A172 (cell line): ENCODE measurements at regions not wholly inside any gene's neighbourhood (a gene's known extent, or its start where the extent isn't known, plus 50 kb on each side); places are given as distances from the start of the nearest gene placed in this dataset.

ENCODE experiments used
- DNase-seq: peaks from one replicate; pipeline ENCODE4 v3.0.0-alpha.2; 2015; ENCODE audit warnings: low spot score

DNA sequence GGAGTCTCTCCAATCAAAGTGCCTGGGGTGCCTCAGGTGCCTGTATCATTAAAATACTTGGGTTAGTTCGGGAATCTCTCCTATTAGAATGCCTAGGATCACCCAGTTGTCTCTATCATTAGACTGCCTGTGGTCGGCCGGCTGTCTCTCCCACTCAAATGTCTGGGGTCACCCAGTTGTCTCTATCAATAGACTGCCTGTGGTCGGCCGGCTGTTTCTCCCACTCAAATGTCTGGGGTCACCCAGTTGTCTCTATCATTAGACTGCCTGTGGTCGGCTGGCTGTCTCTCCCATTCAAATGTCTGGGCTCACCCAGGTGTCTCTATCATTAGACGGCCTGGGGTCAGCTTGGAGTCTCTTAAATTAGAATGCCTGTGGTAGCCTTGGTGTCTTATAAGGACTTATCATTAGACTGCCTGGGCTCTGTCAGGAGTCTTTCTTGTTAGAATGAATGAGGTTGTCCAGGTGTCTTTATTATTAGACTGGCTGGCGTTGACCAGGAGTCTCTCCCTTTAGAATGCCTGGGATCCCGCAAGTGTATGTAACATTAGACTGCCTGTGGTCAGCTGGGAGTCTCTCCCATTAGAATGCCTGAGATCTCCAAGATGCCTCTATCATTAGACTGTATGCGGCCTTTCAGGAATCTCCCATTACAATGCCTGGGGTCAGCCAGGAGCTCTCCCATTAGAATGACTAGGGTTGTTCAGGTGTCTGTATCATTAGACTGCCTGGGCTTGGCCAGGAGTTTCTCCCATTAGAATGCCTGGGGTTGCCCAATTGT, 1555.5 kb downstream of the UQCRFS1 start:
- DNase-seq: no peak

DNA sequence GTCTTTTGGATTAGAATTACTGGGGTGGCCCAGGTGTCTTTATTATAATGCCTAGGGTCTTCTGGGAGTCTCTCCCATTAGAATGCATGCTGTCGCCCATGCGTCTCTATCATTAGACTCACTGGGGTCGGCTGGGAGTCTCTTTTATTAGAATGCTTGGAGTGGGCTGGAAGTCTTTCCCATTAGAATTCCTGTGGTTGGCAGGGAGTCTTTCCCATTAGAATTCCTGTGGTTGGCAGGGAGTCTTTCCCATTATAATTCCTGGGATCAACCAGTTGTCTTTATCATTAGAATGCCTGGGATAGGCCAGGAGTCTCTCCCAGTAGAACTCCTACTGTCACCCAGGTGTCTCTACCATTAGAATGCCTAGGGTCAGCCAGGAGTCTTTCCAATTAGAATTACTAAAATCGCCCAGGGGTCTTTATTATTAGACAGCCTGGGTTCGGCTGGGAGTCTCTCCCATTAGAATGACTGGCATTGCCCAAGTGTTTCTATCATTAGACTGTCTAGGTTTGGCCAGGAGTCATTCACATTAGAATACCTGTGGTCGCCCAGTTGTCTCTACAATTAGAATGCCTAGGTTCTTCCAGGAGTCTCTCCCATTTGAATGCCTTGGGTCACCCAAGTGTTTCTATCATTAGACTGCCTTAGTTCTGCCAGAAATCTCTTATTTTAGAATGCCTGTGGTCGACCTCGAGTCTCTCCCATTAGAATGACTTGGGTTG, 1558.5 kb downstream of the UQCRFS1 start:
- DNase-seq: peak; percentile 42

DNA sequence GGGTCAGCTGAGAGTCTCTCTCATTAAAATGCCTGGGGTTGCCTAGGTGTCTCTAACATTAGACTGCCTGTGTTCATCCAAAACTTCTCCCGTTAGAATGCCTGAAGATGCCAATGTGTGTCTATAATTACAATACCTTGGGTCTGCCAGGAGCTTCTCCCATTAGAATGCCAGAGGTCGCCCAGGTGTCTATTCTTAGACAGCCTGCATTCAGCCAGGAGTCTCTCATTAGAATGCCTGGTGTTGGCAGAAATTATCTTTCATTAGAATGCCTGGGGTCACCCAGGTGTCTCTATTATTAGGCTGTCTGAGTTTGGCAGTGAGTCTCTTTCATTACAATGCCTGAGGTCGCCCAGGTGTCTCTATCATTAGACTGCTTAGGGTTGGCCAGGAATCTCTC, 1560.2 kb downstream of the UQCRFS1 start:
- DNase-seq: no peak

GRCh38 chr19:27652281-27652680, 1560.7 kb downstream of the UQCRFS1 start:
- DNase-seq: no peak

DNA sequence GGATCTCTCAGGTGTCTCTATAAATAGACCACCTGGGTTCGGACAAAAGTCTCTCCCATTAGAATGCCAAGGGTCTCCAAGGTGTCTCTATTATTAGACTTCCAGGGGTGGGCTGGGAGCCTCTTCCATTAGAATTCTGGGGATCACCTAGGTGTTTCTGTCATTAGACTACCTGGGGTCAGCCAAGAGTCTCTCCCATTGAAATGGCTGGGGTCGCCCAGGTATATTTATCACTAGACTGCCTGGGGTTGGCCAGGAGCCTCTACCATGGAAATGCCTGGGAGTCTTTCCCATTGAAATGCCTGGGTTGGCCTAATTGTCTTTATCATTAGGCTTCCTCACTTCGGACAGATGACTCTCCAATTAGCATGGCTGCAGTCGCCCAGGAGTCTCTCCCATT, 1565.5 kb downstream of the UQCRFS1 start:
- no peak for DNase-seq

- DNase-seq: no peak
These were observed 1577.5 kb downstream of the UQCRFS1 start for GRCh38 chr19:27635401-27635800.

DNA sequence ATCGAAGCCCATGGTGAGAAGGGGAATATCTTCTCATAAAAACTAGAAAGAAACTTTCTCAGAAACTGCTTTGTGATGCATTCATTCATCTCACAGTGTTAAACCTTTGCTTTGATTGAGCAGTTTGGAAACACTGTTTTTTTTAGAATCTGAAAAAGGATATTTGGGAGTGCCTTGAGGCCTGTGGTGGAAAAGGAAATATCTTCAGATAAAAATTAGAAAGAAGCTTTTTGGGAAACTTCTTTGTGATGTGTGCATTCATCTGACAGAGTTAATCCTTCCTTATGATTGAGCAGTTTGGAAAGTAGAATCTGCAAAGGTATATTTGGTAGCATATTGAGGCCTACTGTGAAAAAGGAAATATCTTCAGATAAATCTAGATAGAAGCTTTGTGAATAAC, 1594.9 kb downstream of the UQCRFS1 start:
- no peak for DNase-seq

DNA sequence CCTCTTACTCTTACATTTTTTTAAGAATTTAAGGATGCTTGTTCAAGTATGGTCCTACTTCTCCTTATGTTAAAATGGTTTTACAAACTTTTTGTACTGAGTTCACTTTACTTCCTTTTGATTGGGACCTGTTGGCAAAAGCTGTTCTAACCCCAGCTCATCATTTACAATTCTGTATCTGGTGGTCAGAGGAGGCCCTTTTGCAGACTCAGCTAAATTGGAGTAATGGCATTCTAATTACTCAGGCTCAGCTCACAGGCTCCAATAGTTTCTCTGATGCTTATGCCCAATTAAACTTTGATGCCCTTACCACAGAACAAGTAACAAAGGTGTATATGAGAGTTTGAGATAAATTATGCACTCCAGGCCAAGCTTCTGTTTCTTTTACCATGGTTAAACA, 1632.0 kb downstream of the UQCRFS1 start:
- DNase-seq: no peak
